SK-N-SH treated with all-trans-retinoic acid at 6 μM for 48 hours (cell line): ENCODE measurements at regions not wholly inside any gene's neighbourhood (a gene's known extent, or its start where the extent isn't known, plus 50 kb on each side); places are given as distances from the start of the nearest gene placed in this dataset.

Experiments used
- ESRRG ChIP-seq: fragments of 250-450 bp; sonication (Bioruptor Pico); IDR thresholded peaks from 2 replicates; pipeline ENCODE4 v1.6.1; 2021; ENCODE audit warnings: mild to moderate bottlenecking
- PPARA ChIP-seq: fragments of 250-450 bp; sonication (Bioruptor Pico); IDR thresholded peaks from 2 replicates; pipeline ENCODE4 v1.5.0; 2020; ENCODE audit warnings: mild to moderate bottlenecking, borderline replicate concordance
- SNAI2 ChIP-seq: fragments of 250-450 bp; sonication (Bioruptor Pico); IDR thresholded peaks from 2 replicates; pipeline ENCODE4 v1.5.0; 2020; ENCODE audit warnings: mild to moderate bottlenecking, moderate library complexity

GRCh38 chr1:96028071-96028470 lies 693.5 kb upstream of the PTBP2 start:
- TF ChIP-seq ESRRG (CRISPR knock-in tag) (no peak), PPARA (no peak), SNAI2 (CRISPR knock-in tag) (no peak)
